Fibroblast of lung (primary cell): ENCODE measurements at regions not wholly inside any gene's neighbourhood (a gene's known extent, or its start where the extent isn't known, plus 50 kb on each side); places are given as distances from the start of the nearest gene placed in this dataset.

Experiments used
- CTCF ChIP-seq, 2 donors: IDR thresholded peaks in 1 of 2; conservative IDR thresholded peaks in 1 of 2; 1 replicate in 1 of 2; 2 replicates in 1 of 2; pipeline ENCODE4 v1.5.1; 2011 to 2012; ENCODE audit warnings: low read length in 2 of 2, control low read depth in 1 of 2, inconsistent platforms in 1 of 2, low read depth in 1 of 2, mild to moderate bottlenecking in 1 of 2
- EZH2 ChIP-seq: IDR thresholded peaks from 2 replicates; pipeline ENCODE4 v1.5.1; 2012; ENCODE audit warnings: low read length, control low read depth, mild to moderate bottlenecking; ENCODE audit errors: missing control alignments

GRCh38 chr2:61742955-61743354 is 110.9 kb downstream of the FAM161A start:
- TF ChIP-seq CTCF (conservative IDR thresholded peaks at IDR 0.05 in 1 of 2, IDR thresholded peaks at IDR 0.05 in 1 of 2; ENCODE audit: low read depth in 1 of 2, low read length in 2 of 2) (no peak), EZH2 (no peak)
